ENCODE measurements at regions not wholly inside any gene's neighbourhood (a gene's known extent, or its start where the extent isn't known, plus 50 kb on each side); places are given as distances from the start of the nearest gene placed in this dataset.

DNA sequence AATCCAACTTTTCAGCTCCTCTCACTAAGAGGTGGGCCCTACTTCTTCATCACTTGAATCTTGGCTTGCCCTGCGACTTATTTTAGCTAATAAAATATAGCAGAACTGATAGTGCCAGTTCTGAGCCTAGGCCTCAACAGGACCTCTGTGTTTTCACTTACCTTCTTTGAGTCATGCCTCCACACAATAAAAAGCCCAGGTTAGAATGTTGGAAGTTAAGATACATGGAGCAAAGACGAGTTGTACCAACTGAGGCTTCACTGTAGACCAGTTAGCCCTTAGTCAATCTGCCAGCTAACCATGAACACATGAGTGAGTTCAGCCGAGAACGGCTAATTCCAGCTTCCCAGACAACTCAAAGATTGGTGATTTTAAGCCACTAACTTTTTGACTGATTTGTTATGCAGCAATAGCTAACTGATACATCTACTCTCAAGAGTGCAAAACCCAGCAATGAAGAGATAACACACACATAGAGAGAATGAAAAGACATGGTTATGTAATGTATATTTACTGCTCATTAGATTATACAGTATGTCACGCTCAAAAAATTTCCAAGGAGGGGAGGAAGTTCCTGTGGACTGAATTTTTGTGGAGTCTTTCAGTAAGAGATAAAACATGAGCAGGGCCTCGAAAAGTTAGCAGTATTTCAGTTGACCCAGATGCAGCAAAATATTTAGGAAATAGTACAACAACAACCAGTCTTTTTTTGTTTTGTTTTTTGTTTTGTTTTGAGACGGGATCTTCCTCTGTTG, 181.1 kb downstream of the MYCN start:
- no peak for DNase-seq (ENCODE audit: low read depth)

DNA sequence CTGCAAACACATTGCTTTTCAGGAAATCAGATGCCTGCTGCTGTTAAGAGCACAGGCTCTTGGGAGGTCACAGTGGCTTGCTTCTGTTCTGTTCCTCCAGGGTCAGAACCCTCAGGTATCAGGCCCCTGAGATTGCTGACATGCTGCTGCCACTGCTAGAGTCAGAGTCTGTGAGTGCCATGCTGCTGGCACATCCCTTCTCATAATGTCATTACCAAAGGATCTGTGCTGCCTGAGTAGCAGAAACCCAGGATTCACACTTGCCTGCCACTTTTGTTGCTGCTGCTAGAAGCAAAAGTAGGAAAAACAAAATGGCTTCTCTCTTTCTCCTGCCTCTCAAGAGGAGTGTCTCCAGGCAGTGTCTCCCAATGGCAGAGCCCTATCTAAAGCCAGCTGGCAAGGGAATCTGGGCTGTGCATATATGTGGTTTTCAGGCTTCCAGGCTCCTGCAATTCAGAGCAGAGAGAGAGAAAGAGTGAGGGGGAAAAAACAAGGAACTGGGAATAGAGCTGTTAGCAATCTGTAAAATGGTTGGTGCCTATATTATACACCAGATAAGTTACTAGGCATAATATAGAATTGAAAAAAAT, 180.3 kb downstream of the MYCN start:
- DNase-seq (ENCODE audit: low read depth), result no peak

DNA sequence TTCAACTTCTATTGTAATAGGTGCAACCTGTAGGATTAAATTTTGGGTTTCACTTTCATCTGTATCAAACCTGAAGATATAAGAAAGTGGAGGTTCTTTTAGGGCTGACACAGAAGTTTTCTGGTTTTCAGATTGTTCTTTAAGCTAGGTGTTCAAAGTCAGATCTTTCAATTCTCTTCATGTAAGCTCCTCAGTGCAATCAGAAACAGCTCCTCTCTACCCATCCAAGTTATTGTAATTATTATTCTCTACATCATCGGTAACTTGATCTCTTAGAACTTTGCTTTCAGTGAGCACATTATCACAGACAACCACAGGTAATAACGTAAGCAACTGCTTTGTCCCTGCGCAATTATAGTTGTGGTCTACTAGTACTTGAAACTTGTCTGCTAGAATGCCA, 179.4 kb downstream of the MYCN start:
- DNase-seq (ENCODE audit: low read depth), result no peak

DNA sequence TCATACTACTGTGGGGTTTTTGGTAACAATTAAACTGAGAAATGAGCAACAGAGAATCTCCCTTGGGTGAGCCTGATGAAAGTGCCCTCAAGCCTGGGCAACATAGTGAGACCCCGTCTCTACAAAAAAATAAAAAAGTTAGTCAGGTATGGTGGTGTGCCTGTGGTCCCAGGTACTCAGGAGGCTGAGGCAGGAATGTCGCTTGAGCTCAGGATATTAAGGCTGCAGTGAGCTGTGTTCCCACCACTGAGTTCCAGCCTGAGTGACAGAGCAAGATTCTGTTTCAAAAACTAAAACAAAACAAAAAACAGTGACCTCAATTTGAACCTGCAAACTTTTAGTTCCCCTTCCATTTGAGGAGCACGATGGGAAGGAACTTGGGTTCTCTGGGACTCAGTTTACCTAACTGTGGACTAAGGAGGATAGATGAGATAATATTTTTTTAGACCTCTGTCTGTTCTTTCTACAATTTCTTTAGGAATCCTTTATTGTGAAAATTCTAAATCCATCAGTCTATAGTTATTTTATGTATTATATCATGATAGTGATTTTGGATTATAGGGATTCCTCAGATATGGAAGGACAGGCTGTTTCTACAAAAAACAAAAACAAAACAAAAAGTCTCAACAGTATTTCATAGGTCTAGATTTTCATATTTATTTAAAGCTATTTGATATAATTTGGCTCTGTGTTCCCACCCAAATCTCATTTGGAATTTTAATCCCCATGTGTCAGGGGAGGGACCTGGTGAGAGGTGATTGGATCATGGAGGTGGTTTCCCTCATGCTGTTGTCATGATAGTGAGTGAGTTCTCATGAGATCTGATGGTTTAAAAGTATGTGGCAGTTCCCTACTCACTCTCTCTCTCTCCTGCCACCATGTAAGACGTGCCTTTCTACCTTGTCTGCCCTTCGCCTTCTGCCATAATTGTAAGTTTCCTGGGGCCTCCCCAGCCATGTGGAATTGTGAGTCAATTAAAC, 178.6 kb downstream of the MYCN start:
- no peak for DNase-seq (ENCODE audit: low read depth)

DNA sequence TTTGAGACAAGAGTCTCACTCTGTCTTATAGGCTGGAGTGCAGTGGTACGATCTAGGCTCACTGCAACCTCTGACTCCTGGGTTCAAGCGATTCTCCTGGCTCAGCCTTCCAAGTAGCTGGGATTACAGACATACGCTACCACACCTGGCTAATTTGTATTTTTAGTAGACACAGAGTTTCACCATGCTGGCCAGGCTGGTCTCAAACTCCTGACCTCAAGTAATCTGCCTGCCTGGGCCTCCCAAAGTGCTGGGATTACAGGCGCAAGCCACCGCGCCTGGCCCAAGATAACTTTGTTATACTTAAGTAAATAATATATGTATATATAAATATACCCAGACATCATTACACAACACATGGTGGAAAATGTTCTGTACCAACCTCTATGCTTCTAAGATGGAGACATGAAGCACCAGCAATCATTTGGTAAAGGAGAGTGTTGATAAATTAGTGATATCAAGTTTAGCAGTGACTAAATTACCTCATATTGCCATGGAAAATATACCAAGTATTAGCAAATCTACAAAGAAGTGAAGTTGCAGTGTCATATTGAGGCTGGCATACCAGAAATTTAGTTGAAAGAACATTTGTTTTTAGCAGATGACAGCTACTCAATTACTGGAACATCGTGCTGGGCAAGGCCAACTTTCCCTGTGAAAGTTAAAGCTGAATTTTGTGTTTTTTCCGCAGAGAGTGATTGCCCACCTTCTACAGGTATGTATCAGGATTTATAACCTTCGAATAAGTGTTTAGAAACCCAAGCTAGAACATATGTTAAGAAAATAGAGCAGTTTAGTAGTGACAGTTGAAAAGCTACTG, 177.7 kb downstream of the MYCN start:
- DNase-seq (ENCODE audit: low read depth), result no peak

- no peak for DNase-seq (ENCODE audit: low read depth)
Measured at GRCh38 chr2:16117021-16117700, 176.8 kb downstream of the MYCN start.

DNA sequence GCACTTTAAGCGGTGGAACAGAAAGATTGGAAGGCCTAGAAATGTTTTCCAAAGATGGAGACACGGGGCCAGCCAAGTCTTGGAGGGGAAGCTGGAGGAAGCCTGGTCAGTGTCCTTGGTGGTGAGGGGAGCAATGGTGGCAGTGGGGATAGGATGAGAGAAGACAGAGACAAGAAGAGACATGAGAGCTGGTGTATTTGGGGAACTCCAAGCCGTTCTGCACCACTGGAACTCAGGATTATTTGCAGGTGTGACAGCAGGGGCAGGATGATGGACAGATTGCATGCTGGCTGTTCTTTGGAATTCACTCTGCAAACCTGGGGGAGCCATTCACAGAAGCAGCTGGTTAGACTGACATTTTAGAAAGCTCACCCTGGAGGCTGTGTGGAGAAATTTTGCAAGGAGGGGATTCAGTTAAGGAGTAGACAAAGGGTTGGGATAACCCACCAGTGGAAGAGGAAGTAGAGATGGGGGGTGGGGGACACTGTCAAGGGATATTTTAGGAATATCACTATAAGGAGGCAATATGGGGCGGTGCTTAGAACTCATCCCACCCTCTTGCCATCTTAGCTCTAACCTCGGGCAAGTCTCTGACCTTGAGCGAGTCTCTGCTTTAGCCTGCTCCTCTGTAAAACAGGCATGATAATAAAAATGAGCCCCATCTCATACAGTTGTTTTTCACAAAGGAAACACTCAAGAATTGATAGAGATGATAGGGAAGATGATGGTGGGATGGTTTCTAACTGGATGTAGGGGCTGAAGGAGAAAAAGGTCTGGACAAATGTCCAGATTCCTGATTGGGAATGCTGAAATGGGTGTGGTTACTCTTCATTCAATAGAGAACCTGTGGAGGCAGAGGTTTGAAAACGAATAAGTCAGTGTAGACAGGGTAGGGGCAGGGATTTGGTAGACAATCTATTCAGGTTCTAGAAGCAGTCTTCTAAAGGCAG, 175.8 kb downstream of the MYCN start:
- DNase-seq (ENCODE audit: low read depth), result no peak

DNA sequence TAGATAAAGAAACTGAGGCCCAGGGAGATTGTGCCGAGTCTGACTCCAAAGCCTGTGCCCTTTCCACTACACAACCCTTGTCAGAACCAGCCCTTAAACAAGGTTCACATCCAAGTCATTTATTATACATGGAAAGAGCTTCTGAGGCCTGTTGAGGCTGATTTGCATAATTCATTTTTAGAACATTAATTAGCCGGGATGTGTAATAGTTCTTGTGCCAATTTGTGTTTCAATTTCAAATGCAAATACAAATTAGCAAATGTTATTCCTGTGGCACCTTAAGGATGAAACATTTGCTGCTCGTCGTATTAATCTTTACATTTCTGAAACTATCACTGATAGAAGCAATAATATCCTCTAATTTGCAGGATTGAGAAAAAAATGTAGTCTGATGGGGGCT, 174.9 kb downstream of the MYCN start:
- no peak for DNase-seq (ENCODE audit: low read depth)

DNA sequence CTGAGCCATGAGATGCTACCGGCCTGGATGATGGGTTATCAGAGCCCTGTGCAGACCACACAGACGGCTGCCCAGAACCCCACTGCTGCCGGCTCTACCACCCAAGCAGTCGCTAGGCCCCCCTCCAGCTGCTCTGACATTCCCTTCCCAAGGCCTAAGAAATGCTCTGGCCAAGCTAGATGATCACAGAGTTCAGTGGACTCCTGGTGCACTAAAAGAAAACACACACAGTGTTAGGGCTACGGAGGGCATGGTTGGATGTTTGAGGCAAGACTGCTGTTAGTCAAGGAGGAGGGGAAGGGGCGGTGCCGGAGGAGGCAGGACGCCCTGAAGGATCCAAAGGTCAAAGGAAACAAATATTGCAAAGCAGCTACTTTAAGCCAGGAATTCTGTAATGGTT, 174.5 kb downstream of the MYCN start:
- no peak for DNase-seq (ENCODE audit: low read depth)

DNA sequence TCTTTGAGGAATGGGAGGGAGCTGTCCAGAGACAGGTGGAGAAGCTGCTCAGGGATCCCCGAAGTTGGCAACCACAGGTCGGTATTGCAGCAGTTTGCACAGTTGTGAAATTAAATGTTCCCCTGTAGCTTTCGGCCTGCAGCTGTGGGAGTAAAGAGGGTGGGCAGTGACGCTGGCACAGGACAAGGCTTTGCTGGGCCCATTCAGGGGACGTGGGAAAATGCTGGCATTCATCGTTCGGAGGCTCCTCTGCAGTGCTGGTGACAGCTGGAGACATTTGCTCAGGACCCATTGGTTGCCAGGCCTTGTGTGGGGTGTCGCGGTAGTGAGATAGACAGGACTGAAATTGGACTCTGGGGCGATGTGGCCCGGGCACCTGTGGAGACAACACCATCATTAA, 173.7 kb downstream of the MYCN start:
- DNase-seq (ENCODE audit: low read depth), result no peak

DNA sequence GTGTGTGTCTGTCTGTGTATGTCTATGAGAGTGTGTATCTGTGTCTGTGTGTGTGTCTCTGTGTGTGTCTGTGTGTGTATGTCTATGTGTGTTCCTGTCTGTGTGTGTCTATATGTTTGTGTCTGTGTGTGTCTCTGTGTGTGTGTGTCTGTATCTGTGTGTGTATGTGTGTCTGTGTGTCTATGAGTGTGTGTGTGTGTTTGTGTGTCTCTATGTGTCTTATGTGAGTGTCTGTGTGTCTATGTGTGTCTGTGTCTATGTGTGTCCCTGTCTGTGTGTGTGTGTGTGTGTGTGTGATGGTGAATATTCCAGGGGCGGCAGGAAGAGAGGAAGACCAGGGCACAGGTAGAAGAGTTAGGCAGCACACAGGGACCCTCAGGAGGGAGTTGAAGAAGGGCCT, 173.2 kb downstream of the MYCN start:
- no peak for DNase-seq (ENCODE audit: low read depth)

DNA sequence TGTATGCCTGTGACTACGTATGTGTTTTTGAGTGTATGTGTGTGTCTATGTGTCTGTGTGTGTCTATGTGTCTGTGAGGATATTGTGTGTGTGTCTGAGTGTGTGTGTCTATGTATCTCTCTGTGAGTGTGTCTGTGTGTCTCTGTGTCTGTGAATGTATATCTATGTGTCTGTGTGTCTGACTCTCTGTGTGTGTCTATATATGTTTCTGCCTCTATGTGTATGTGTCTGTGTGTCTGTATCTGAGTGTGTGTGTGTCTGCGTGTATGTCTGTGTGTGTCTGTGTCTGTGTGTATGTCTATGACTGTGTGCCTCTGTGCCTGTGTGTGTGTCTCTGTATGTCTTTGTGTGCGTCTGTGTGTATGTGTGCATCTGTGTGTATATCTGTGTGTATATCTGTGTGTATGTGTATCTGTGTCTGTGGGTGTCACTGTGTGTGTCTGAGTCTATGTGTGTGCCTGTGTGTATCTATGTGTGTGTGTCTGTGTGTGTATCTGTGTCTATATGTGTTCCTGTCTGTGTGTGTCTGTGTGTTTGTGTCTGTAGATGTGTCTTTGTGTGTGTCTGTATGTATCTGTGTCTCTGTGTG, 172.7 kb downstream of the MYCN start:
- no peak for DNase-seq (ENCODE audit: low read depth)

GRCh38 chr2:16112251-16112971, 172.1 kb downstream of the MYCN start:
- no peak for DNase-seq (ENCODE audit: low read depth)

DNA sequence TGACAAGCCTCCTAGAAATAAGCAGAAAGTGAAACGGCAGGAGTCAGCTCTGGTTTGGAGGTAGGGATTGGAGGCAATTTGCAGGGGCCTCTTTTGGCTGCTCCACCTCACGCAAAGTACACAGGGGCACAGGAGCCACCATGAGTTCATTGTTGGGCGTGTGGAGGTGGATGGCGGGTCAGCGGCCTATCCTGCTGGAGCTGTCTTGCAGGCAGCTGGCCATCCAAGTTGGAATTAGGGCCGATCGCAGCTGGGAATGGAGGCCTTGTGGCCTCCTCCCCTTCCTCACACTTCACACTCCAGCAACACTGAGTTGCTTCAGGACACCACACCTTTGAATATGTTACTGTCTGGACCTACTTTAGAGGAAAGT, 171.5 kb downstream of the MYCN start:
- no peak for DNase-seq (ENCODE audit: low read depth)

DNA sequence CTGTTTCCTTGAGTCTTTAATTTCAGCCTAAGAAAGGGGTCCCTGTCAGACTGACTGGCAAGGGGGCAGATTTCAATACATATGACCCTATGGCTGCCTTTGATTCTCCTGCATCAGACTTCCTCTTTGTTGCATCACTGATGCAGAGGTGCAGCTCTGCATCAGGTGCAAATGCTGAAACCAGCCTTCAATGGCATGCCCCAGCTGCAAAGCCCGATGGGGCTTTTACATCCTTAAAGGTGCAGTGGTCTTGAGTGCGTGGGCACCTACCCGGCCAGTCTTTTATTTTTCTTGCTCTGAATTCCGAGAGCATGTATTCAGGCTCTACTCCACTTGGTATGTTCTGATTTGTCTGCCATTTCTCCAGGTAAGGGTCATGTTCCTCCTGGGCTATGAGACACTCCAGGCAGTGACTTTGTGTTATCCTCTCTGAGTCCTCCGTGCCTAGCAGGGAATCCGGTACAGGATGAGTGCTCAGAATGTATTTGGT, 169.5 kb downstream of the MYCN start:
- DNase-seq (ENCODE audit: low read depth), result no peak

GRCh38 chr2:16109368-16109820, 169.0 kb downstream of the MYCN start:
- no peak for DNase-seq (ENCODE audit: low read depth)

DNA sequence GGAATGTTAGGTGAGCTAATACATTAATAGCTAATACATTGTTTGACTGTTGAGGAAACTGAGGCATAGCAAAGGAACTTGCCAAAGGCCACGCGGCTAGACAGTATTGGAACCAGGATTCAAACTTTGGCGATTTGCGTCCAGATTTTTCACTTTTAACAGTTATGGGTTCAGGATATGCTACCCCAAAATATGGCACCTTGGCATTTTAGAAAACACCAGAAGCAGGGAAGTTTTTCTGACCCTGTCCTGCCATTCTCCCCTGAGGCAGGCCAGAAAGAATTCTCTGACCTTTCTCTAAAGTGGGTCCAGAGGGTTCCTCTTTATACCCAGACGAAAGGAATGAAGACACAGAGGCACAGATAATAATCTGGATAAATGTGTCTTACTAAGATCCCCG, 166.9 kb downstream of the MYCN start:
- no peak for DNase-seq (ENCODE audit: low read depth)

DNA sequence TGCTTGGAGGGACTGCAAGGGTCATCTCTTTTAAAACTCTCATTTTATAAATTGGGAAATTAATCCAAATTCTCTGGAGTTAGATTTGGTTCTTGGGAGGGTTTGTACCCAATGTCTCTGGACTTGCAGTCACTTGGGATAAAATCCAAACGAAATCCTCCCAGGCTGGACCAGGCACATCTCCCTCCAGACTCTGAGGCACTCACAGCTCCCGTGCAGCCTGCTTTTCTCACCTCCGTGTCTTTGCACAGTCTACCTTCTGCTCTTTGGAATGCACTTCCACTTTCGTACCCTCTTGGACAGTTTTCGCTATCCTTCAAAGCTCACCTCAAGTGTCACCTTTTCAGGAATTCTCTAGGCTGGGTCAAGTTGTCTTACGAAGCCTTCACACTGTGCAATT, 166.3 kb downstream of the MYCN start:
- no peak for DNase-seq (ENCODE audit: low read depth)

DNA sequence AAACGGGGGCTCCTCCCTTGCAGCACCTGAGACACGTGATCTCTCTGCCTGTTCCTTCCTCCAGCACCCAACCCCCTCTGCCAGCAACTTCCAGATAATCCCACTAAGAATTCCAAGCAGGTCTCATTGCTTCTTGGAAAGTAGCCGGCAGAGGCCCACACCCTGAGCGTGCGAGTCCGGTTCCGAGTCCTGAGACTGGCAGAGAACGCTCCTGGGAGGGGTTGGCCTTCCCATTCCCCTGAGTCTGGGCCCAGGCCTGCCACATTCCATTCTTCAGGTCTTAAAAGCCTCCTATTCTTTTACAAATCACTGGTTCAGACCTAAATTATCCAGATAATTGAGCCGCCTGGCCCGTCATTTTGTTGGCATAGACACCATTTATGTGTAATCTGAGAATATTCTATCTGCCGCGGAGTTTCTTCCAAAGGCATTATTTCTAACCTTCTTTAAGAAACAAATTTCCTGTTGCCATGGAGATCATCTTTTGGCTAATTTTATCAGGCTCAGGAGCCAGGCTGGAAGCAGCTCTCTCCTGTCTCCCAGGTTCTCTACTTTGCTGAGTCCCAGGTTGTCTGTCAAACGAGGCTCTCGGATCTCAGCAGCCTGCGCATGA, 165.4 kb downstream of the MYCN start:
- DNase-seq (ENCODE audit: low read depth), result no peak

Measured in fibroblast of gingiva (primary cell).